Activated naive CD8-positive, alpha-beta T cell treated with anti-CD3 and anti-CD28 coated beads for 36 hours (primary cell): ENCODE measurements at regions not wholly inside any gene's neighbourhood (a gene's known extent, or its start where the extent isn't known, plus 50 kb on each side); places are given as distances from the start of the nearest gene placed in this dataset.

Experiments used
- DNase-seq: peaks from one replicate; pipeline ENCODE4 v3.0.0; 2021
- H3K27ac Mint-ChIP-seq: one replicate; pipeline ENCODE4 v1.8.0; 2022; ENCODE audit warnings: mild to moderate bottlenecking, moderate library complexity, mixed read lengths
- H3K27me3 Mint-ChIP-seq: one replicate; pipeline ENCODE4 v1.8.0; 2022; ENCODE audit warnings: mild to moderate bottlenecking, mixed read lengths
- H3K36me3 Mint-ChIP-seq: one replicate; pipeline ENCODE4 v1.8.0; 2021; ENCODE audit warnings: mild to moderate bottlenecking, mixed read lengths
- H3K4me1 Mint-ChIP-seq: one replicate; pipeline ENCODE4 v1.8.0; 2021; ENCODE audit warnings: mixed read lengths
- H3K4me3 Mint-ChIP-seq: one replicate; pipeline ENCODE4 v1.8.0; 2022; ENCODE audit warnings: mild to moderate bottlenecking, moderate library complexity, mixed read lengths
- H3K9me3 Mint-ChIP-seq: one replicate; pipeline ENCODE4 v1.8.0; 2022; ENCODE audit warnings: mixed read lengths

DNA sequence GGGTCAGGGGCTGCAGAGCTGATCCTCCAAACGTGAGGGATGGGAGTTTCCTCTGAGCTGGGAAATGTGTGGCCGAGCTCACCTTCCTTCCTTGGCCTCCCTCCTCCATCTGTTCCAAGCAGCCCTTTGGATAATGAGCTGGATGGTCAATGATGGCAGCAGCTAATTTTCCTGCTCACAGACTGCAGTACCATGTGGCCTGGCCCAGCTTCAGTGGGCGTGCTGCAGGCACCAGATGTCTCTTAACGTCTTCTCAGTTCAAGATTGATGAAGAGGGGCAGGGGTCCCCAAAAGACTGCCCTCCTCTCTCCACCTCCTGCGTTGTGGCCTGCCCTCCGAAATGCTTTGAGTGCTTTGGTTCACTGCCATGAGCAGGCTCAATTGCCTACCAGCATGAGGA, 86.0 kb downstream of the UBIAD1 start:
- Mint-ChIP-seq H3K4me3 (no peak overlapping the region), H3K9me3 (peaks cover 1% of the 10 kb centered on the region), H3K4me1 (no peaks in the 10 kb centered on the region), H3K27ac (no peak overlapping the region), H3K27me3 (peaks cover 16% of the 10 kb centered on the region), H3K36me3 (no peaks in the 10 kb centered on the region)
- no peak for DNase-seq

DNA sequence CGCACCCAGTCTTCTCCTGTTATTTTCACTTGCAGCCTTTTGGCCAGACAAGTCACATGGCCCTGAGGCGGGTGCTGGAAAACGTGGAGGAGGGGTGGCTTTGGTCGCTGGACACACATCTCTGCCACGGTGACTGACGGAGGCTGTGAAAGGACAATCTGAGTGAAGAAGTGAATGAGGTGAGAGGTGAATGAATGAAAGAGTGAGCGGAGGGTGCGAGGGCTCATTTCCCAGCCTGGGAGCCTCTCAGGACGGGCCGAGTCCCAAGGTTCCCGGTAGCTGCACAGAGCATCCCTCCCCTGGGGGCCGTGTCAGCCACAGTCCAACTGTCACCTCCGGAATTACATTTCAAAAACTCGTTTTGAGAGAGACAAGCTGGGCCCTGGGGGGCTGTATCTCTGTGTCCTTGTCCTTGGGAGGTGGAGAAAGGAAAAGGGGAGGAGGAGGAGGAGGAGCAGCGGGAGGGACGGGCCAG, 89.6 kb downstream of the UBIAD1 start:
- Mint-ChIP-seq H3K27ac (no peak overlapping the region), H3K9me3 (no peaks in the 10 kb centered on the region), H3K4me1 (no peaks in the 10 kb centered on the region), H3K4me3 (no peak overlapping the region), H3K36me3 (no peaks in the 10 kb centered on the region), H3K27me3 (peaks cover 4% of the 10 kb centered on the region)
- no peak for DNase-seq

DNA sequence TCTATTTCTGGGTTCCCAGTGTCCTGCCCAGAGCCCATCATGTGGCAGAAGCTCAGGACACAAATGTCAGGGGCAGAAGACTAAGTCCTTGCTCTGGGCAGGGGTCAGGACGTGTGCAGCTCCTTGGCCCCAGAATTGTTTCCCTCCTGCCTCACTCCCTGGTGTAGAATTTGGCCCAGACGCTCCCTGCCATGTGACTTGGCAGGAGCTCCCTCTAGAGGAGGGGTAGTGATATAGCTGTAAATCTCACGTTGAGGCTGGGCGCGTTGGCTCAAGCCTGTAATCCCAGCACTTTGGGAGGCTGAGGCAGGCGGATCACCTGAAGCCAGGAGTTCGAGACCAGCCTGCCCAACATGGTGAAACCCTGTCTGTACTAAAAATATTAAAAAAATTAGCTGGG, 91.2 kb downstream of the UBIAD1 start:
- no peak for DNase-seq
- Mint-ChIP-seq H3K4me1 (no peaks in the 10 kb centered on the region), H3K9me3 (no peaks in the 10 kb centered on the region), H3K4me3 (no peak overlapping the region), H3K27me3 (peaks cover 4% of the 10 kb centered on the region), H3K36me3 (no peaks in the 10 kb centered on the region), H3K27ac (no peak overlapping the region)

DNA sequence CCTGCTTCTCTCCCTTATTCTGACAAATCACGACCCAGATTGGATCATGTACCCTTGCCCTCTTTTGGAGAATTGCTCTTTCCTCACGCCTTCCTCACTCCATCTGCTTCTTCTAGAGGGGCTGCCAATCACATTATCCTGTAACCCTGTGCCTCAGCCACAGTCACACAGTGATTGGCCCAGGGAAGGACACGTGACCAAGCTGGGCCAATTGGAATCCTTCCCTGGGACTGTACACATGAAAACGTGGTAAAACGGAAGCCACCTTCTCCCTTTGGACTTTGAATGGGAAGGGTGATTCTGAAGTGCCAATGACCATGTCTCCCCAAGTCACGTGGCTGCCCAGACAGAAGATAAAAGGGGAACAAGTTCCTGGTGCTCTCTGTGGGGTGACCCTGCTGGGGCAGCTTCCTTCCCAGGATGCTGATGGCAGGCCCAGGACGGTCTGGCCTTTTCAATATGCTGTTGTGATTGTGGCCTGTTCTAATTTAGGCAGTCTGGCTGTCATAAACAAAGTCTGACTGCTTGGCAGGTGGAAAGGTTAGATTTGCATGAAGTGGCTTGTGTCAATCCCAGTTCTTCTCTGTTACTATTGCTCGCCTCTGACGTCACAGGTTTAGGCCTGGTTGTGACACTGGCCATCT, 92.9 kb downstream of the UBIAD1 start:
- Mint-ChIP-seq H3K4me3 (no peak overlapping the region), H3K4me1 (no peaks in the 10 kb centered on the region), H3K9me3 (no peaks in the 10 kb centered on the region), H3K36me3 (no peaks in the 10 kb centered on the region), H3K27me3 (peaks cover 5% of the 10 kb centered on the region), H3K27ac (no peak overlapping the region)
- no peak for DNase-seq

DNA sequence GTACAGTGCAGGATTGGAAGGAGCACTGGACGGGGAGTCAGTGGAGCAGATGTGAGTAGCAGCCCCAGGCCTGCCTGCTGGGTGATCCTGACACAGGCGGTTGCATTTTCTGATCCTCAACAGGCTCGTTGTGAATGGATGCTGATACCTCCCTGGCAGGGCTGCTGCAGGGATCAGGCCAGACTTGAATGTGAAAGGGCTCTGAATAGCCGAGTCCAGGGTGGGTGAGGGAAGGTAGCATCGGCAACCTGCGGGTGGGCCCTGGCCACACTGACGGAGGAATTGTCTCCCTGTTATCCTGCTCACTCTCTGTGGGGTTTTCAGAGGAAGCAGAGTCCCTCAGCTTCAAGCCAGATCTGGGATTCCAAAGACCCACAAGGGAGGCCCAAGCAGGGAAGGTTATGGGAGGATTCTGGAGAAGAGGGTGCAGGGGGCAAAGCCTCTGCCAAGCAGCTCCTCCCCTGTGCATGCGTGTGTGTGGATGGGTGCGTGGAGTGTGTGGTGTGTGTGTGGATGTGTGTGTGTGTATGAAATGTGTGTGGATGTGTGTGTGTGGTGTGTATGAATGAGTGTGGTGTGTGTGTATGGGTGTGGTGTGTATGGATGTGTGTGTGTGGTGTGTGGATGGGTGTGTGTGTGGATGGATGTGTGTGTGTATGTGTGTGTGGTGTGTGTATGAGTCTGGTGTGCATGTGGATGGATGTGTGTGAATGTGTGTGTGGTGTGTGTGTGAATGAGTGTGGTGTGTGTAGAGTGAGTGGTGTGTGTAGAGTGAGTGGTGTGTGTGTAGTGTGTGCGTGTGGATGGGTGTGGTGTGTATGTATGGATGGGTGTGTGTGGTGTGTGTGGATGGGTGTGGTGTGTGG, 100.3 kb downstream of the UBIAD1 start:
- Mint-ChIP-seq H3K9me3 (no peaks in the 10 kb centered on the region), H3K4me1 (peaks cover 3% of the 10 kb centered on the region), H3K27ac (no peak overlapping the region), H3K27me3 (peaks cover 5% of the 10 kb centered on the region), H3K4me3 (no peak overlapping the region), H3K36me3 (no peaks in the 10 kb centered on the region)
- no peak for DNase-seq

DNA sequence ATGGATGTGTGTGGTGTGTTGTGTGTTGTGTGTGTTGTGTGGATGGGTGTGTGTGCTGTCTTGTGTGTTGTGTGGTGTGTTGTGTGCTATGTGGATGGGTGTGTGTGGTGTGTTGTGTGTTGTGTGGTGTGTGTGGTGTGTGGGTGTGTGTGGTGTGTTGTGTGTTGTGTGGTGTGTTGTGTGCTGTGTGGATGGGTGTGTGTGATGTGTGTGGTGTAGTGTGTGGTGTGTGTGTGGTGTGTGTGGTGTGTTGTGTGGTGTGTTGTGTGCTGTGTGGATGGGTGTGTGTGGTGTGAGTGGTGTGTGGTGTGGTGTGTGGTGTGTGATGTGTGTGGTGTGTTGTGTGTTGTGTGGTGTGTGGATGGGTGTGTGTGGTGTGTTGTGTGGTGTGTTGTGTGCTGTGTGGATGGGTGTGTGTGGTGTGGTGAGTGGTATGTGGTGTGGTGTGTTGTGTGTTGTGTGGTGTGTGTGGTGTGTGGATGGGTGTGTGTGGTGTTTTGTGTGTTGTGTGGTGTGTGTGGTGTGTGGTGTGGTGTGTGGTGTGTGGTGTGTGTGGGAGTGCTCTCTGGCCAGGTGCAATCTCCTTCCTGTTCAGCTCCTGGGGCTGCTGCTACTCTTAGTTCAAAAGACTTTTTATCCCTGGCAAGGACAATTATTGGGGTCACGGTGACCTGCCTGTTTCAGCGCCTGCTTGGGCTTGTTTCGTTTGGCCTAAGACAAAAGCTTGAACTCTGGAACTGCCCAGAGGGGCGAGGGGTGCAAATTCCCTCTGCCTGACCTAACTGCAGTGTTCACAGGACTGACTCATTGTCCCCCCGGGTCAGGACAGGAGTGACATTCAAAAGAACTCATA, 101.1 kb downstream of the UBIAD1 start:
- peaks cover 3% of the 10 kb centered on the region for H3K4me1 Mint-ChIP-seq
- H3K27ac Mint-ChIP-seq: no peak overlapping the region
- no peak for DNase-seq
- no peaks in the 10 kb centered on the region for H3K36me3 Mint-ChIP-seq
- no peaks in the 10 kb centered on the region for H3K9me3 Mint-ChIP-seq
- H3K27me3 Mint-ChIP-seq: peaks cover 5% of the 10 kb centered on the region
- H3K4me3 Mint-ChIP-seq: no peak overlapping the region

DNA sequence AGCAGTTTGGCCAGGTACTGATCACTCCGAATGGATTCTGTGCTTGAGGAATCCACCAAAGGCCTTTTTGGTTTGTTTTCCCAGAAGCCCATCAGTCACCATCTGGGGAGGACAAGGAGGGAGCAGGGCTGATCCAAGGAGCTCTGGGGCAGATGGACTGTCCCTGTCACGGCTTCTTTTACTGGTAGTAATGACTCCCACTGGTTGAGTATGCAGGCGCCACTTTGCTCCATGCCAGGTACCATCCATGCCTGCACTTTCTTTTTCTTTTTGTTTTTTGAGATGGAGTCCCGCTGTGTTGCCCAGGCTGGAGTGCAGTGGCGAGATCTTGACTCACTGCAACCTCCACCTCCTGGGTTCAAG, 101.7 kb downstream of the UBIAD1 start:
- H3K36me3 Mint-ChIP-seq: no peaks in the 10 kb centered on the region
- no peak overlapping the region for H3K4me3 Mint-ChIP-seq
- H3K27ac Mint-ChIP-seq: no peak overlapping the region
- no peaks in the 10 kb centered on the region for H3K9me3 Mint-ChIP-seq
- no peak for DNase-seq
- peaks cover 5% of the 10 kb centered on the region for H3K27me3 Mint-ChIP-seq
- peaks cover 3% of the 10 kb centered on the region for H3K4me1 Mint-ChIP-seq

DNA sequence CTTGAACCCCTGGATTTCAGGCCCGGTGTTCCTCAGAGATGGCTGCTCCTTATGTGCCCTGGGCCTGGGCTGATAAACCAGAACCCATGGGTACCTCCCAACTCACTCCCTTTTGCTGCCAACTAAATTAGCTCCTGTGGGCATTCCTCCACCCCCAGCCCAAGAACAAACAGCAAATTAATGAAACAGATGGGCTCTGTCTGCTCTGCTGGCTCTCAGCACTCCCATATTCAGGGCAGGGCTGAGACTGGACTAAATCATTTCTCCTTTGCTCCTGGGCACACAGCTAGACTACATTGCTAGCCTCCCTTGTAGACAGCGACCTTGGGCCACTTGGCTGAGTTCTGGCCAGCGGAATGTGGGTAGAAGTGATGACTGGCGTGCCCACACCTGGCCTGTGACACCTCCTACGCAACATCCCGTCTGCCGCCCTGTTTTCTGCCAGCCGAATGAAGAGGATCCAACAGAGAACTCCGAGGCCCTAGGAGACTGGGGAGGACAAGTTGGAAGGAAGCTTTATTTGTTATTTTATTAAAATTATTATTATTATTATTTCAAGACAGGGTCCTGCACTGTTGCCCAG, 101.9 kb upstream of the DISP3 start:
- no peak overlapping the region for H3K4me3 Mint-ChIP-seq
- peaks cover 3% of the 10 kb centered on the region for H3K4me1 Mint-ChIP-seq

DNA sequence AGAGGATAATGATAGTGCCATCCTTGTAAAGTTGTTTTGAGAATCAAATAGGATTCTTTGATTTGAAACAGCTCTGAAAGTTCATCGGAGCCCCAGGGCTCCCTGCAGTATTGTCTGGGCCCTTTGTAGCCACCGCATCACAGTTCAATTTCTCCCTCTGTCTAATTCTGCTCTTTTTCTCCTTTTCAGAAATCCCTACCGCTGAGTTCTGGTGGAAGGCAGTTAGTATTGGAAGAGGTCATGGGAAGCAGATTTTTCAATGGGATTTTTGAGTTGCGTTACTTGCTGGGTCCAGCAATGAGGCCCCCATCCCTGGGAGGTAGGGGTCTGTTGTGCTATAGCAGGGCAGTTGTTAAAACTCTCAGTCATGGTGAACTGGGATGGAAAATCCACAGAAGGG, 101.0 kb upstream of the DISP3 start:
- Mint-ChIP-seq H3K36me3 (no peaks in the 10 kb centered on the region), H3K9me3 (peaks cover 3% of the 10 kb centered on the region), H3K27me3 (no peaks in the 10 kb centered on the region), H3K27ac (no peak overlapping the region), H3K4me1 (peaks cover 5% of the 10 kb centered on the region), H3K4me3 (no peak overlapping the region)
- no peak for DNase-seq

More for the DNA sequence above, 101.9 kb upstream of the DISP3 start:
- no peaks in the 10 kb centered on the region for H3K36me3 Mint-ChIP-seq
- no peak overlapping the region for H3K27ac Mint-ChIP-seq
- no peak for DNase-seq
- peaks cover 3% of the 10 kb centered on the region for H3K9me3 Mint-ChIP-seq
- no peaks in the 10 kb centered on the region for H3K27me3 Mint-ChIP-seq

DNA sequence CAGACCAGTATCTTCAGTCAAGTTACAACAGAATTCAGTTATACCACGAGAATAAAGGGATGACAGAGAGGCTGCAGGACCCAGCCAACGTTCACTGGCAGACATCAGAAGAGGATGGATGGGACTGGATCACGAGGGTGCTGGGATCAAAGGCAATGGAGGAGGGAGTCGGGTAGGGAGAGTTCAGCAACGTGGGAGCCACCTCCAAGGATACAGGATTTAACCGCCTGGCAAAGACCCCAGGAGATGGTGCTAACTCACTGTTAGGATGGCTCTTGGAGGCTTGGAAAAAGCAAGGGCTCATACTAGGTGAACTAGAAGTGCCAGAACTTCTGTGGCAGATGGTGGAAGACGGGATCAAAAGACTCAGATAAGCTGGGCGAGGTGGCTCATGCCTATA, 99.1 kb upstream of the DISP3 start:
- Mint-ChIP-seq H3K27ac (no peak overlapping the region), H3K4me1 (peaks cover 20% of the 10 kb centered on the region)

DNA sequence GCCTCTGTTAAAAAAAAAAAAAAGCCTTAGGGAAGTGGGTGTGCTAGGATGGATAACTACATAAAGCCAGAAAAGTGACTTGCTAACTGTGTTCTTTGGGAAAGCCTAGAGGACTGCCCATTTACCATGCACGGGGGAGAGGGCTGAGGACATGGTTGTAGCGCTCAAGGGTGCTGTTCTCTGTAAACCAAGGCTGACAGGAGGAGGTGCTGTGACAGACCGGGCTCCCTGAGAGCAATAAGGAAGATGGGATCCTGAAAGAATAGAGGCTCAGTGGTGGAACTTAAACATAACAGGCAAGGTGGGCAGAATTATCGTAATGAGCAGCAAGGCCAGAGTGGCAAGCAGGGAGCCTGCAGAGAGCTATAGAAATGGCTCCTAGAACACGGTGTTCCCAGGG, 98.5 kb upstream of the DISP3 start:
- DNase-seq: no peak
- H3K9me3 Mint-ChIP-seq: peaks cover 3% of the 10 kb centered on the region
- no peaks in the 10 kb centered on the region for H3K27me3 Mint-ChIP-seq
- no peak overlapping the region for H3K27ac Mint-ChIP-seq
- H3K4me1 Mint-ChIP-seq: peaks cover 22% of the 10 kb centered on the region
- H3K36me3 Mint-ChIP-seq: no peaks in the 10 kb centered on the region
- H3K4me3 Mint-ChIP-seq: no peak overlapping the region

More for the DNA sequence above, 99.1 kb upstream of the DISP3 start:
- Mint-ChIP-seq H3K9me3 (peaks cover 3% of the 10 kb centered on the region), H3K4me3 (no peak overlapping the region), H3K27me3 (no peaks in the 10 kb centered on the region), H3K36me3 (no peaks in the 10 kb centered on the region)
- DNase-seq: no peak

DNA sequence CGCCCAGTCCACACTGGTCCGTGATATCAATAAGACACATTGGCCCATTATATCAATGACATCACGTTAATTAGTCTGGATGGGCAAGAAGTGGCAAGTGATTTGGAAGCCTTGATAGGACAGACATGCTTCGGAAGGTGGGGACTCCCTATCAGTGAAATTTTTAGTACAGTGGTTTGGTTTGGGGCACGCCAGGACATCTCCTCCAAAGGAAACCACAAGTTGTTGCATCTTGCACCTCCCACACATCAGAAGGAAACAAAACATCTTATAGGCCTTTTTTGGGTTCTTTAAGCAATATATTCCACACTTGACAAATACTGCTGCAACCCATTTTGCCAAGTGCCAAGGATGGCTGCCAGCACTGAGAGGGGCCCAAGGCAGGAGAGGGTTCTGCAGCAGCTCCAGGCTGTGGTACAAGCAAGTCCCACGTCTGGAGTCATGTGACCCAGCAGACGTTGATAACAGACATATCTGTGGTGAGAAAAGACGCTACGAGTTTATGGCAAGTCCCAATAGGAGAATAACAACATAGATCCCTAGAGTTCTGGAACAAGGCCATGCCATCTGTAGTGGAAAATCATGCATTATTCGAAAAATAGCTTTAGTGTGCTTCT, 95.3 kb upstream of the DISP3 start:
- peak overlapping the region; percentile 65 for H3K27ac Mint-ChIP-seq
- H3K4me3 Mint-ChIP-seq: peak overlapping the region; percentile 27
- H3K27me3 Mint-ChIP-seq: no peaks in the 10 kb centered on the region
- H3K9me3 Mint-ChIP-seq: peaks cover 3% of the 10 kb centered on the region
- peaks cover 22% of the 10 kb centered on the region for H3K4me1 Mint-ChIP-seq
- DNase-seq: no peak
- no peaks in the 10 kb centered on the region for H3K36me3 Mint-ChIP-seq

DNA sequence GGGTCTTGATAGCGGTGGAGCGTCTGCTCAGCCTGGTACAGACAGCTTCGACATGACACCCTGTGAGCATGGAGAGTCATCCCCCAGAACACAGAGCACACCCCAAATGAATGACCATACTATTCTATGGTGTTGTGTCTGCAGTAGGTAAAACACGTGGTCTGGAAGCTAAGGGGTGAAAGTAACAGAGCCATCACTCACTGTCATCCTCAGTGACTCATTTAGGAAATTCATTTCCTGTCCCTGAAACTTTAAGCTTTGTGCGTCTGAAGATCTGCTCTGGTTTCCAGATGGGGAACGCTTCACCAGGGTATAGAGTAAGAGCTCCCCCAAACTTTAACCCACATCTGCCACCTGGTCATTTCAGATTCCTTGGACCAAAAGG, 94.8 kb upstream of the DISP3 start:
- DNase-seq: no peak
- H3K36me3 Mint-ChIP-seq: no peaks in the 10 kb centered on the region
- peak overlapping the region; percentile 65 for H3K27ac Mint-ChIP-seq
- H3K4me1 Mint-ChIP-seq: peaks cover 22% of the 10 kb centered on the region
- H3K27me3 Mint-ChIP-seq: no peaks in the 10 kb centered on the region
- H3K9me3 Mint-ChIP-seq: peaks cover 3% of the 10 kb centered on the region
- no peak overlapping the region for H3K4me3 Mint-ChIP-seq

DNA sequence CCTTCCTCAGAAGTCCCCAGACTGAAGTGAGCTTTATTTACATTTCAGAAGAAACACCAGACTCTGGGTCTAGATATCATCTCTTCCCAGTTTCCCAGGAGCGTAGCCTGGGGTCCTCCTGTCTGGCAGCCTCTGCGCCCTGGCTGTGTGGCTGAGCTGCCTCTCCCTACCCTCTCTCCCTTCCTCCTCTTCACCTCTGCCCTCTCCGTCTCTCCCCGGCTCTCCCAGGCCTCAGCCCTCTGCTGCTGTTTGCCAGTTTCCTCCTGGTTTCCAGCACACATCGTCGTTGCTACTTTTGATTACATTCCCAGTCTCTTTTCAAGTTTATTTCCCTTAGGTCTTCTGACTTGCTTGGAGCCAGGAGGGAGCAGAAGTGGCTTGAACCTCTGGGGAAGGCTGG, 91.1 kb upstream of the DISP3 start:
- Mint-ChIP-seq H3K36me3 (no peaks in the 10 kb centered on the region), H3K27ac (no peak overlapping the region), H3K9me3 (no peaks in the 10 kb centered on the region), H3K27me3 (peaks cover 3% of the 10 kb centered on the region), H3K4me1 (peaks cover 23% of the 10 kb centered on the region), H3K4me3 (no peak overlapping the region)
- no peak for DNase-seq
